ENCODE measurements at regions not wholly inside any gene's neighbourhood (a gene's known extent, or its start where the extent isn't known, plus 50 kb on each side); places are given as distances from the start of the nearest gene placed in this dataset.

DNA sequence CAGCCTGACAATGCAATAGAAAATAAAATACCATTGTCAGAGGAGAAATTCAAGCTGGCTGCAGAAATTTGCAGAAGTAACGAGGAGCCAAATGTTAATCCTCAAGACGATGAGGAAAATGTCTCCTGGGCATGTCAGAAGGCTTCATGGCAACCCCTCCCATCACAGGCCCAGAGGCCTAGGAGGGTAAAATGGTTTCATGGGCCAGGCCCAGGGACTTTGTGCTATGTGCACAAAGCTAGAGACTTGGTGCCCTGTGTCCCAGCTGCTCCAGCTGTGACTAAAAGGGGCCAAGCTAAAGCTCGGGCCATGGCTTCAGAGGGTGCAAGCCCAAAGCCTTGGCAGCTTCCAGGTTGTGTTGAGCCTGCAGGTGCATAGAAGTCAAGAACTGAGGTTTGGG, 431.7 kb downstream of the LMO7 start:
- TF ChIP-seq POLR2A (IDR thresholded peaks at IDR 0.05; ENCODE audit: extremely low read depth, insufficient read length) (no peak), MYC (IDR thresholded peaks at IDR 0.05; ENCODE audit: low read depth, low read length) (no peak)
- TF ChIP-seq, protein P1, sequence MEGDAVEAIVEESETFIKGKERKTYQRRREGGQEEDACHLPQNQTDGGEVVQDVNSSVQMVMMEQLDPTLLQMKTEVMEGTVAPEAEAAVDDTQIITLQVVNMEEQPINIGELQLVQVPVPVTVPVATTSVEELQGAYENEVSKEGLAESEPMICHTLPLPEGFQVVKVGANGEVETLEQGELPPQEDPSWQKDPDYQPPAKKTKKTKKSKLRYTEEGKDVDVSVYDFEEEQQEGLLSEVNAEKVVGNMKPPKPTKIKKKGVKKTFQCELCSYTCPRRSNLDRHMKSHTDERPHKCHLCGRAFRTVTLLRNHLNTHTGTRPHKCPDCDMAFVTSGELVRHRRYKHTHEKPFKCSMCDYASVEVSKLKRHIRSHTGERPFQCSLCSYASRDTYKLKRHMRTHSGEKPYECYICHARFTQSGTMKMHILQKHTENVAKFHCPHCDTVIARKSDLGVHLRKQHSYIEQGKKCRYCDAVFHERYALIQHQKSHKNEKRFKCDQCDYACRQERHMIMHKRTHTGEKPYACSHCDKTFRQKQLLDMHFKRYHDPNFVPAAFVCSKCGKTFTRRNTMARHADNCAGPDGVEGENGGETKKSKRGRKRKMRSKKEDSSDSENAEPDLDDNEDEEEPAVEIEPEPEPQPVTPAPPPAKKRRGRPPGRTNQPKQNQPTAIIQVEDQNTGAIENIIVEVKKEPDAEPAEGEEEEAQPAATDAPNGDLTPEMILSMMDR (IDR thresholded peaks at IDR 0.05; ENCODE audit: low read depth, low read length), result no peak
- TF ChIP-seq, protein P2, sequence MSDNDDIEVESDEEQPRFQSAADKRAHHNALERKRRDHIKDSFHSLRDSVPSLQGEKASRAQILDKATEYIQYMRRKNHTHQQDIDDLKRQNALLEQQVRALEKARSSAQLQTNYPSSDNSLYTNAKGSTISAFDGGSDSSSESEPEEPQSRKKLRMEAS (IDR thresholded peaks at IDR 0.05; ENCODE audit: low read depth, low read length), result no peak
- H3K4me3 ChIP-seq (ENCODE audit: low read depth, low read length), result no peak overlapping the region
- DNase-seq (ENCODE audit: low read depth), result no peak

DNA sequence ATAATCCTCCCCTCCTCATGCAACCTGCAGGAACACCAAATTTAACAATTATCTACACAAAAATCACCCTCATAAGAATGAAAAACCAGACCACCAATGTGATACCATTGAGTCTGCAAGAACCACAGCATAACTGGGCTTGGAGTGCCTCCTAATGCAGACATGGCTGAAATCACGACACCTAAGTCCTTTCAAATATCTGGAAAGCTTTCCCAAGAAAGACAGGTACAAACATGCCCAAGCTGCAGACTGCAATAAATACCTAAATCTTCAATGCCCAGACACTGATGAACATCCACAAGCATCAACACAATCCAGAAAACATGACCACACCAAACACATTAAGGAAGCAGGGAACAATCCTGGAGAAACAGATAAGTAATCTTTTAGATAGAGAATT, 417.1 kb downstream of the LMO7 start:
- TF ChIP-seq, protein P2 (IDR thresholded peaks at IDR 0.05; ENCODE audit: low read depth, low read length), result no peak
- TF ChIP-seq, protein P1 (IDR thresholded peaks at IDR 0.05; ENCODE audit: low read depth, low read length), result no peak
- TF ChIP-seq MYC (IDR thresholded peaks at IDR 0.05; ENCODE audit: low read depth, low read length), result no peak
- no peak for TF ChIP-seq POLR2A (IDR thresholded peaks at IDR 0.05; ENCODE audit: extremely low read depth, insufficient read length)
- DNase-seq (ENCODE audit: low read depth), result no peak

DNA sequence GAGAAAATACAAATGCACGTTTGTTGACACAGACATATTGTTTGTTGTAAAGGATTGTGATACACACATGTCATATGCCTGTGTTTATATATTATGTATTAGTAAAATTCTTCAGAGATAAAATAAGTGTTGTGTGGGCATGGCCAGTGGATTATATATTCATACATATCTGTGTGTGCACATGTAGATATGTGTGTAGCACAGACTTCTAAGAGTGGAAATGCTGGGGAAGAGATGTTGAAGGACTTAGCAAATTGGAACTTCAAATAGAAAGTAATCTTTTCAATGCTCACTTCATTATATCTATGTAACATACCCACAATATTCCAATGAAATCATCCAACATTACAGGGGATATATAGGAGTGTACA, 413.2 kb downstream of the LMO7 start:
- H3K4me3 ChIP-seq (ENCODE audit: low read depth, low read length), result no peak overlapping the region
- no peak for DNase-seq (ENCODE audit: low read depth)
- TF ChIP-seq MYC (IDR thresholded peaks at IDR 0.05; ENCODE audit: low read depth, low read length), result no peak
- TF ChIP-seq, protein P2 (IDR thresholded peaks at IDR 0.05; ENCODE audit: low read depth, low read length), result no peak
- TF ChIP-seq, protein P1 (IDR thresholded peaks at IDR 0.05; ENCODE audit: low read depth, low read length), result no peak
- TF ChIP-seq POLR2A (IDR thresholded peaks at IDR 0.05; ENCODE audit: extremely low read depth, insufficient read length), result no peak

More for the DNA sequence above, 417.1 kb downstream of the LMO7 start:
- H3K4me3 ChIP-seq (ENCODE audit: low read depth, low read length), result no peak overlapping the region

DNA sequence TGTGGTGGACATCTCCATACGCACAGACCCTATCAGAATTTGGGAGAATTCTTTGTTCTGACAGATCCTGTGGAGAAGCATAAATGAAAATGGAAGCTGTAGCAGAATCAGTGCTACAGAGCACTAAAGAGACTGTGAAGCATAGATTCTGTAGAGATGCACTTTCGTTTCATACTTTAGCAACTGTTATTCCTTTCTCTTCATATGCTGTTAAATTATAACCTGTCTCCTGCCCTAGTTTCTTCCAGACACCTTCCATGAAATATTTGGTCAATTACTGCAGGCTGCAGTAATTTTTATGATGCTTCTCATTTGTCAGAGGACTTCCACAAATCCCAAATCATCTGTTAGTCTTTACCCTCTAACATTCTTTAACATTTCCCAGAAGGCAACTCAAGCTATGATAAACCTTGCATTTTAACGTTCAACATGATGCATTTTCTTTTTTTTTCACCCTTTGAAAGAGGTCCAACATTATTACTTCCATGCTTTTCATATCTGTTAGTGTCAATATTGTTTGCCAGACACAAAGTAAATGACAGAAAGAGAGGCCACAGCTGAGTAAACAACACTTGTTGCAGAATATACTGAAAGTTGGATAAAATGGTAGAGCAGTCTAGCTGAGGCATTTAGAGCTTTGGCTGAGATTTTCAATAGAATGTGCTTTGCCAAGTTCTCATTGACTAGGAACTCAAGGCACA, 412.7 kb downstream of the LMO7 start:
- TF ChIP-seq, protein P2 (IDR thresholded peaks at IDR 0.05; ENCODE audit: low read depth, low read length), result no peak
- TF ChIP-seq MYC (IDR thresholded peaks at IDR 0.05; ENCODE audit: low read depth, low read length) (no peak), POLR2A (IDR thresholded peaks at IDR 0.05; ENCODE audit: extremely low read depth, insufficient read length) (no peak)
- TF ChIP-seq, protein P1 (IDR thresholded peaks at IDR 0.05; ENCODE audit: low read depth, low read length), result no peak
- H3K4me3 ChIP-seq (ENCODE audit: low read depth, low read length), result no peak overlapping the region
- no peak for DNase-seq (ENCODE audit: low read depth)

DNA sequence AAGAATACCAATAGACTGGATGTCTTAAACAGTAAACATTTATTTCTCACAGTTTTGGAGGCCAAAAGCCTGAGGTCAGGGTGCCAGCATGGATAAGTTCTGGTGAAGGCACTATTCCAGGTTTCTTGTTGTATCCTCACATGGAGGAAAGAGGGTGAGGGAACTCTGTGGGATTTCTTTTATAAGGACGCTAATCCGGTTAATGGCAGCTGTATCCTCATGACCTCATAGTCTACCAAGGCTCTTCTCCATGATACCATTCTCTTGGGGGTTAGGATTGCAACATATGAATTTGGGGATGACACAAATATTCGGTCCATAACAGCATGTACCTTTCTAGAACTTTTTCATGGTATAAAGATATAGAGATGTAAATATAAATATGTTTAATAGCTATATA, 412.0 kb downstream of the LMO7 start:
- H3K4me3 ChIP-seq (ENCODE audit: low read depth, low read length), result no peak overlapping the region
- DNase-seq (ENCODE audit: low read depth), result no peak
- TF ChIP-seq MYC (IDR thresholded peaks at IDR 0.05; ENCODE audit: low read depth, low read length), result no peak
- TF ChIP-seq, protein P1 (IDR thresholded peaks at IDR 0.05; ENCODE audit: low read depth, low read length), result no peak
- TF ChIP-seq POLR2A (IDR thresholded peaks at IDR 0.05; ENCODE audit: extremely low read depth, insufficient read length), result no peak
- TF ChIP-seq, protein P2 (IDR thresholded peaks at IDR 0.05; ENCODE audit: low read depth, low read length), result no peak
